ENCODE measurements at regions not wholly inside any gene's neighbourhood (a gene's known extent, or its start where the extent isn't known, plus 50 kb on each side); places are given as distances from the start of the nearest gene placed in this dataset.

DNA sequence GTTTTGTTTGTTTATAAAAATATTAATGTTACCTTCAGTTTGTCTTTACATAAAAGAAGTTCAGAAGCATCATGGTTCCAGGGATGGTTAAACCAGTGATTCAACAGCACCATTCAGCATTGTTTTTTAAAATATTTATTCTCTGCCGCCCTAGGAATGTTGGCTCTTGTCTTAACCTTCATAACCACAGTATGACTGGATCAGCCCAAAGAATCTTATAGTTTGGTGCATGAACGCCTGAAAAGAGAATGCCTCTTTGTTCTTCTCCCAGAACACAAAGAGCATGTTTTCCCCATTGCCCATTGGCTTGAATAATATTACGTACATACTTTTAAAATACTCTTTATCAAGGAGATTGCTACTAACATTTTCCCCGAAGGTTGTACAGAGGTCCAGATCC lies 413.4 kb downstream of the ANXA1 start:
- DNase-seq (ENCODE audit: low spot score): peak; percentile 28

DNA sequence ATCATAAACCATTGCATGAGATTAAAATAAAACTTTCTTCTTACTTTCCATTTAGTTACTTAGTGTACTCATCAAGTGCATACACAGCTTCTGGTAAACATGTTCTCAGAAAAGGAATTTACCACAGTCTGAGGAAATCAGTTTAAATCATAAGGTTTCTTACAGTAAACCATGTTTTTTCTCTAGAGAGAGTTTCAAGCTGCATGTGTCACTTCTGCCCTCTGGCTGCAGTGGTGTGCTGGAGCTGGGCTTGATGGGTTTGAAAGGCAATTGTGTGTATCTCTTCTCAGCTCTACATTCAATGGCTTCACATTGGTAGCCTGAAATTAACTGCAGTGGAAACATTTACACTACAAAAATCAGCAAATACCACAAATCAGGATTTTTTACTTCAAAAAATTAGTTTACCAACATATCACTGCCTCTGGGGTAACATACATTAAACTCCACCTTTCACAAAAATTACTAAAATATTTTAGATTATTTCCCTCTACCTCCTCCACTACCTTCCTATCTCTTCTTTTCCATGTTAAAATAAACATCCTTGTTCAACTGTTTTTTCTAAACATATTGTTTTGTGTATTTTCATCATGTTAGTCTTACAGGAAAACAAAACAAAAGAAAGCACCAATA lies 414.3 kb downstream of the ANXA1 start:
- DNase-seq (ENCODE audit: low spot score): peak; percentile 88

DNA sequence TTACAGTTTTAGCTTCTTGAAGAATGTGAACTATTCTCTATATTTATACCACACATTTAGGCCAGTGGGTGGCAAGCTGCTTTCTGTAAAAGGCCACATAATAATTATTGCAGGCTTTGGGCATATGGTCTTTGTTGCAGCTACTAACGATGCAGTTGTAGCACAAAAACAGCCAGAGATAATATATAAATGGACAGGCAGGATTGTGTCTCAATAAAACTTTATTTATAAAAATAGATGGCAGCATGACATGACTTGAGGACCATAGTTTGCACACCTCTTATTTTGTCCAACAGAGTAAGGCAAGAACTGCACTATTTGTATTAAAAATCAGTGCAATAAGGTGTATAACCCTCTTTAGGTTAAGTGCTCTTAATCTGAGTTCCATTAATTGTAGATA lies 415.0 kb downstream of the ANXA1 start:
- no peak for DNase-seq (ENCODE audit: low spot score)

DNA sequence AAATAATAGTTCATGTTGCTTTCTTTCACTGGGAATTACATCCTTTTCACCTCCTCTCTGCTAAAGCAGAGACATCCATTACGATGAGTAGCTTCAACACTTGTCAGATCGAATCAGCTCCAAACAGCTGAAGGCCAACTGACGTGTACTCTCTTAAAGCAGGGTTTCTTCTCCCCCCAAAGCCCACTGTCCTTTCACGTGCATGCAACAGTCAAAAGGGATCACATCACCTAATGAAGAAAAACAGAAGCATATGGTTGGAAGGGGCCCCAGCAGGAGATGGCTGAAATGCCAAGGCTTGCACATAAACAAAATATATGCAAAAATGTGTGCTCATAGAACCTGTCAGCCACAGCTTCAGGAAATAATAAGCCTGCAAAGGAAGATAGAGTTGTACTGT lies 421.6 kb downstream of the ANXA1 start:
- no peak for DNase-seq (ENCODE audit: low spot score)

DNA sequence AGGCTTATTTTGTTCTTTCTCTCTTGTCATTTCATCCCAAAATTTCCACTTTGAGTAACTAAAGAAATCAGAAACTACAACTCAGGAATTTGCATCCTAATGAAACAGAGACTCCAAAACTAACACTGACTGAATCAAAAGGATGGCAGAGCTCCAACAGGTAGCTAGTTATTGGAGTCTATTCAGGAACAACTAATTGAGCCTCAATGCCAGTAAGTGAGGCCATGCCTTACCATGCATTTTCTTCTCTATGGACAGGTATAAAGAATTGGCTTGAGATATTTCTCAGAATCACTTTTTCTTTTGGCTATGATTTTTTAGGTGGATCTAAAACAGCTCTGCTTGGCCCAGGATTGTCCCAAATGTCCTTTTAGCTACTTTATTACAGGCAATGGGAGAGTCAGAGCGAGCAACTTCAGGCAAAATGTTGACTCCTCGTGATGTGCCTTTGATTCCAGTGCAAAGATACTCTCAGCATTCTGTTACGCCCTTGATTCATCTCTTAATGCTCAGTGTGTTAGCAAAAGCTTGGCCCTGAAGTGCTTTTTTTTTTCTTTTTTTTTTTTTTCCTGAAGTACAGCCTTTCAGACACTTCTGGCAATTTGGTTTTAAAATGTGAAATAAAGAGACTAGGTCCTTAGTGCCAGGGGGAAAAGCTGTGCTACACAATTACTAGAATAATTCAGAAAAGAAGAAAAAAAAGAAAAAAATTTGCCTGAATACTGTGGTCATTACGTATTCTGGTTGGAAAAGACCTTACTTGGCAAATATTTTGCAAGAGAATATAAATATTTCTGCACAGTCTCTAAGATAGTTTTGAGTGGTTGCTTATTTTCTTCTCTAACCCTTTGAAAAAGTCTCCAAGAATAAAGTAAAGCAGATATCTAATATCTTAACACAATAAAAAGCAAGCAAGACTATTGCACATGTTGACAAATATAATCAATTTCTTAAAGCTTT lies 423.7 kb downstream of the ANXA1 start:
- DNase-seq (ENCODE audit: low spot score): no peak

DNA sequence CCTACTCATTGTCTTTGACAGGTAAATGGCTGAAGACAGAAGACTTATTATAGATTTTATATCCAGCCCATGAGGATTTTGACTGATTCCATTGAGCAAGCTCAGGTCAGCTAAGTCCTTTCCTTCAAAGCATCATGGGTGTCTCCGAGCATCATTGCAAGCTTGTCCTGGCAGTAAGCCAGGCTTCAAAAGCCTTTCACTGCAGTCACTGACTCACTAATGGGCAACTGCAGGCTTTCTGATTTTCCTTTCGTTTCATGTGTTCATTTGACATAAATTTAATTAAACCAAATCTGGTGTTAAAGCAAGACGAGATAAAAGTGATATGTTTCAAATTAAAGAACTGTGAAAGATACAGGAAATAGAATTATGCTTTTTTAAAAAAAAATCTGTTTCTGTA lies 426.2 kb downstream of the ANXA1 start:
- DNase-seq (ENCODE audit: low spot score): peak; percentile 24

DNA sequence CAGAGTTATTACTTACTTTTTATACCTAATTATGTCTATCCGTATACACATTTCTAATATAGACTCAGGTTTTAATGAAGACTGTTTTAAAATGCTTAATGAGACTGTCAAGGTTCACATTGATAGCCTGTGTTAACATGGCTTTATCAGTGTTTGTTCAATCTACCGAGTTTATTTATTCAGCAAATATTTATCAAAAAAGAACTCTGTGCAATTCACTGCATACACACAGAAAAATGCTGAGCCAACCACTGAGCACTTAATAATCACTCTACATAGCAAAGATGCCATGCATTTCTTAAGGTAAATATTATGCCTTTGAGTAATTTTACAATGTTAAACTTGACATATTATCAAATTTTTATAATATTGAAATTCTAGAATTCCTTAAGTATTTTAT lies 428.2 kb downstream of the ANXA1 start:
- DNase-seq (ENCODE audit: low spot score): no peak

DNA sequence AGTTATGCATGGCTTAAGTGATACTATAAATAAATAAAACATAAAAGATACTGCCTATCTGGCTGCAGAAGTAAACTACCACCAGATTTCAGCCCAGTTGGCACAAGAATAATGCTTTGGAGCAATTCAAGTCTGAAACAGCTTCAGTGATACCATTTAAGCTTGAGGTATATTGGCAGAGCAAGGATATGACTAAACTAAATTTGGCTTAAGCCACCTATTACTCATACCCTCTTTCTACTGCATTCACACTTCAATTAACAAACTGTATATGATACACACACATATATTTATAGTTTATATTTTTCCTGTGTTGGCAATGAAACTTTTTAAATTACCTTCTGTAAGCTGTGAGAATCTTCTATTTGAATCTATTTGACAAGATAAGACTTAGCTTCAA lies 431.9 kb downstream of the ANXA1 start:
- DNase-seq (ENCODE audit: low spot score): no peak

DNA sequence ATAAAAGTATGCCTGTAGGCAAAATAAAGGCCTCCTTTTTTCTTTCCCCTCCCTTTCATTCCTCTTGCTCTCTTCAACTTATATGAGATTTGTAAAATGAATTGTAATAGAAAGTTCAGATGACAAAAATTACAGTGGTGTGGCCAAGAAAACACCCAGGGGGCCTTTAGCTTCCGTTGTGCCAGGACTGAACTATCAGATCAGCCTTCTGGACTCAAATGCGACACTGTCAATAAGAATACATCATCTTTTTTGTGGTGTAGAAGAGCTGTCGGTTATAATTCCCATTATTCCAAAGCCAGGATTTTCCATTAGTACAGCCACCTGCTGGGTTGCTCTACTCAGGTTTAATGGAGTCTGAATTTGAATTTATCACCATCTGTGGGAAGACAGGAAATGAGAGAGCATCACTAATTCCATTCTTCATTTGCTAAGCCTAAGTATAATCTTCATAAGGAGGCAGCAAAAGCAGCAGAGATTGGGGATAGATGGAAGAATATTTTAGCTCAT lies 443.4 kb downstream of the ANXA1 start:
- DNase-seq (ENCODE audit: low spot score): no peak

DNA sequence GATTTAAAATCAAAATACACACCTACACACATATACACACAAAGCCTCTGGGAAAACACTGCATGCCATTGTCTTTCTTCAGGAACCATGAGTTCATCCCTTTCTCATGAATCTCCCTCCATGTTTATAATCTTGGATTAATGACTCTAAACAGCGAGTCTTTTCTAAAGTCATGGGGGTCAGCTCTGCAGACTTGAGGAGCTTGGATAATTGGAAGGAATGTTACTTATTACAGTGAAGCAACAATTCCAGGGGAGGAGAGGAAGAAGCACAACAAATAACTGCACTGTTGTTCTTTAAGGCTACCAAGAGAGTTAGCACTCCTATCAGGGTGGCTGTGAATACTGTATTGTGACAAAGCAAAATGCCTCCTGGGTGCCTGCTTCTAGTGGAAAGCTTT lies 444.7 kb downstream of the ANXA1 start:
- no peak for DNase-seq (ENCODE audit: low spot score)

DNA sequence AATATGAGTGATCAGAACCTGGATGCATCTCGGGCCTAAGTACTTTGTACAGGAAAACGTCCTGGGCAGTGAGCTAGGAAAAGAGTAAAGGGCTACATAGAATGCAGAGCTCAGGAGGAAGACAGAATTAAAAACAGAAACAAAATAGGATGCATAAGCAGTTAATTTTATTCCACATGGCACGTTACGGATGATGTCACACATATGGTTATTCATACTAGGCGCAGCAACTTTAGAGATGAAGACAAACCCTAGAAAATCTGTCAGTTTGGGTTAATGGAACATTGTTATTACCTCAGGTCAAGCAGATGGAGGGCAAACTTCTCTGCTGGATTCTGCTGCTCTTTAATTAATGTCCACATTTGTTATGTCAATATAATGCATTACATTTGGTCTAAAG lies 445.4 kb downstream of the ANXA1 start:
- no peak for DNase-seq (ENCODE audit: low spot score)

DNA sequence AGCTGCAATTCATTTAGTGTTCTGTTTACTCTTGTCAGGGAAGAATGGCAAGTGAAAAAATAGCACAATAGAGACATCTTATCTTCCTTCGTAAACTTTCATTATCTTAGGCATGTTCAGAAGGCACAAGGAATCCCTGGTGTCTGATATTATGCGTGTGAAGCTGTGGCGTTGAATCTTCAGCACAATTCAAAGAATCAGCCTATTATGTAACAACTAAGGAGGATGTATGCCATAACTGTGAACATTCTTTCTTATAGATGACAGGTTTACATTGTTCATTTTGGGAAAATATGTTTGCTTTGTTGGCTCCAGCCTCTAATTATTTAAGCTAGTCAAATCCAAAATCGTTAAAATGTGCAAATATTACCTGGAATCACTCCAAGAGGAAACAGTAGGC lies 446.1 kb downstream of the ANXA1 start:
- no peak for DNase-seq (ENCODE audit: low spot score)

DNA sequence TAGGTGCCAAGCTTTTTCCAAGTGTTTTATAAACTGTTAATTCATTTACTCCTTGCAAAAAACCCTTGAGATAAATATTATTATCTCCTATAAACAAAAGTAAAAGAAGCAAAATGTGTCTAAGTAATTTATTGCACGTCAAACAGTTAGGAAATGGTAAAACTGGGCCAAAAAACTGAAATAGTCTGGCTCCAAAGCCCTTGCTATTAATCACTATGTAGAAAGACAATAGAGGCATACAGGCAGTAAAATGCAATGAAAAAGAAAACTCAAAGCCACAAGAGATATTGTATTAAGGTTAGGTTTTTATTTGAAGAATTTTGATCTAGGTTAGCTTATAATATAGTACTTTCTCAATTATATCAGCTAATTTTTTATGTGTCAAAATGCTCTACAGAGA lies 457.7 kb downstream of the ANXA1 start:
- no peak for DNase-seq (ENCODE audit: low spot score)

DNA sequence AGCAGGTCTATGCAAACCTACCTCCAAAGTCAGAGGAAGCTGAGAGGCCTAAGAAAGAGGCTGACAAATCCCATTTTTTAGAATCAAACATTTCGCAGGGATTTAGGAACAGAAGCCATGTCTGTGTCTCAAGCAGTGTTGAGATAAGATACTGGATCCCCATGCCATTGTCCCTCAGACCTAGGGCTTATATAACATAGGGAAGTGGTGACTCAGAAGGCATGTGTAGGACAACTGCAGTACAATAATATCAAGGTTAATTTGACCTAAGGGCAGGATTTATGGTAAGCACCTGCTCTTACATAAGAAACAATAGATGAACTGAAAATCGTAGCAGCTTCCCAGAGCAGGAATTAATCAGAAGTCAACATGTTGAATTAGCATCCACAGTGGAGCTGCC lies 459.4 kb downstream of the ANXA1 start:
- no peak for DNase-seq (ENCODE audit: low spot score)

DNA sequence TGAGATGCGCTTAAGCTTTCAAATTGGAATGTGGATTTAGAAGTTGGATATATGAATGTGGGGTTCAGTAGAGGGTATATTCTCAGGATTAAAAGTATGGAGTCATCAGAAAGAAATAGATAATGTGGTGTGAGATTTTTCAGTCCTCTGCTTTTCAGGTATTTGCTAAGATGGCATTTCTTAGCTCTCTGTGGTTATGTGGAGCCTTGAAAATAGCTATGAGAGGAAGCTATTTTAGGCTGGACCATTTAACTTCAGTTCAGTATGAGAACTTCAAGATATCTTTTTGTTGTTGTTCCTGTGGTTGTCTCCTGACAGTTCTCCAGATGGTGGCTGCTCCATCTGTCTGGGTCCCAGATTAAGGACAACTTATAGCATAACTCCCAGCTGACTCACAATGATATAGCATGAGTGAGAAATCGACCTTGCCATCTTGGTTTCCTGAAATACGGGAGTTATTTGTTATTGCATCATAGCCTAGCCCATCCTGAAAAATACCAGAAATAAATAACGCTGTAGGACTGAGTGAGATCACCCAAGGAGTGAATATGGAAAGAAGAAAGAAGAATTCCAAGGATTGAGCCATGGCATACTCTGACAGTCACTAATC lies 461.5 kb downstream of the ANXA1 start:
- no peak for DNase-seq (ENCODE audit: low spot score)

DNA sequence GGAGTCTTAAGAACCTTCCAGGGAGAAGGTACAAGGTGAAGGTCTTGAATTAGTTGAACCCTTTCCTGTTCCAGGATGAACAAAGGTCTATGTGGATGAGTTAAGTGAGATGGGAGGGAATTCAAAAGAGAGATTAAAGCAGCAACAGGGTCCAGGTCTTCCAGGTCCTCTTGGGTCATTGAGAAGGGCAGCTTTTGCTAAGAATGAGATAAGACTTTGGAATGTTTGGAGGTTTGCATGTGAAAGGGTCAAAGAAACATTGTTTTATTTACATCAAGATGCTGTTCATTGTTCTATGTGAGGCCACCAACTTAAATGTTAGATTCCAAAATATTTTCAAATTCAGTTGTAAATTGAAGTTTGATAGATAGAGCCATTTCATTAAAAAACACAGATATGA lies 463.9 kb downstream of the ANXA1 start:
- DNase-seq (ENCODE audit: low spot score): no peak

DNA sequence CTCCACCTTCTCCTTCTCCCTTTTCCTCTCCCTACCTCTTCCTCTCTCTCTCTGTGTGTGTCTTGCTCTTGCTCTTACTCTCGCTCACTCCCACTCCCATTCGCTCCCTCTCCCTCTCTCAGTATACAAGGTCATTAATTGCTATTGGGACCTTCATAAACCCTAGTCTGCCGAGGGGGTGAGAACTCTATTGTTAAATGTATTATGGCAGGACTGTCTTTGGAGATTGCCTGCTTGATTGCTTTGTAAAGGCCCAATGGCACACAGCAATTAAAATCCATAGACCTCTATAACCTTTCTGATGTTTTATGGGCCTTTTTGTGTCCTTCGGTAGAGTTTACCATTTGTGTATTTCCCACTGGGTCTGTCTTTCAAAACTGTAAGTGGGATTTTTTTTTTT lies 465.9 kb downstream of the ANXA1 start:
- no peak for DNase-seq (ENCODE audit: low spot score)

DNA sequence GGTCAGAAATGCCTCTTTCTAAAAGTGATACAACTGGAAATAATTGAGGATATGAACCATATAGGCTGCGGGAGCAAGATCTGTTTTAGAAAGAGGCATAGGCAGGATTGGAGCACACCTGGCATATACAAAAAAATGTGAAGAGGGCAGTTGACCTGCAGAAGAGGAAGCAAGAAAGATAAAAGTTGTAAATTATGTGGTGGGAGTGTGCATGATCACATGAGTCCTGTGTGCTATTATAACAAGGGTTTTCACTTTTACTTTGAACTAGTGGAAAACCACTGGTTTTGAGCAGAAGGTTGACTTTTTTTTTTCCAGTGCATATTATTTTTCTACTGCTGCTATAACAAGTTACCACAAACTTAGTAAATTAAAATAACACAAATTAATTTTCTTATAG lies 489.3 kb downstream of the ANXA1 start:
- DNase-seq (ENCODE audit: low spot score): no peak

DNA sequence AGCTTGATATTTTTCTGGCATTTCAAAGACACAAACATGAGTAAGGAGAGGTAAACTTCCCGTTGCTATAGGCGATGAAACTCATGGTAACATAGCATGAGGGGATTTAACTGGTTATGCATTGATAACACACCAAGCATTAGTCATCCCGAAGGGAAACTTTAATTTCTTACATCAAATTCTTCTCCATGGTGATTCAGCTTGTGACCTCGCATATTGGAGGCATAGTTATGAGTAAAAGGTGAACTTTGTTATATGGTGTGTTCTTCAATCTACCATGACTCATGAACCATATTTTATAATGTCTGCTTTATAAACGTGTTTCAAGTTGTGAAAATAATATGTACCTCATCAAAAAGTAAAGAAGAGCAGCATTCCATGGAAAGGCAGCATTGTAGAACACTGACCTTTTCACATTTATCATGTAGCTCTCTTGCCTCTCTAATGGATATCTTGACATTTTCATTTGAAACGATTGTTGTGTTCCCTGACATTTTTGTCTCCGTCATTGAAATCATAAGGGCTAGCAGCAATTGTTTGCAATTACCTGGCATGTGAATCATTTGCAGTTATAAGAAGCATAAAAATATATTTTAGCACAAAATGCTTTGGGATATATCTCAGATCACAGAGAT lies 491.8 kb downstream of the ANXA1 start:
- DNase-seq (ENCODE audit: low spot score): no peak

DNA sequence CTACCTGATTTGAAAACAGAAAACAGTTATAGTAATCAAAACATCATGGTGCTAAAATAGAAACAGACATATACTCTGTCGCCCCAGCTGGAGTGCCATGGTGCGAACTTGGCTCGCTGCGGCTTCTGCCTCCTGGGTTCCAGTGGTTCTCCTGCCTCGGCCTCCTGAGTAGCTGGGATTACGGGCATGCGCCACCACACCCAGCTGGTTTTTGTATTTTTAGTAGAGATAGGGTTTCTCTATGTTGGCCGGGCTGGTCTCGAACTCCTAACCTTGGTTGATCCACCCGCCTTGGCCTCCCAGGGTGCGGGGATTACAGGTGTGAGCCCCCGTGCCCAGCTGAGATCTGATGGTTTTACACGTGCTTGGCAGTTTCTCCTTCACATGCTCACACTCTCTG lies 495.9 kb downstream of the ANXA1 start:
- DNase-seq (ENCODE audit: low spot score): no peak

DNA sequence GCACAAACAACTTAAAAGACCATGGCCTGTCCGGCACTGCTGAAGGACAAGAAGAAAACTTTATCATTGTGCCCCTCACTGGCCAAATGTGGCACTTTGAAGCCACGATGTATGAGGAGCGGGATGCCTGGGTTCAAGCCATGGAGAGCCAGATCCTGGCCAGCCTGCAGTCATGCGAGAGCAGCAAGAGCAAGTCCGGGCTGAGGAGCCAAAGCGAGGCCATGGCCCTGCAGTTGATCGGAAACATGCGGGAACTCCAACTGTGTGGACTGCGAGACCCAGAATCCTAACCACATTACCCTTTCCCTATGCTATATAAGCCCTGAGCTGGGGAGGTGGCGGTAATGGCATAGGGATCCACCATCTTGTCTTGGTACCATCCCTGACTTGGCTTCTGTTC lies 497.9 kb downstream of the ANXA1 start:
- no peak for DNase-seq (ENCODE audit: low spot score)

DNA sequence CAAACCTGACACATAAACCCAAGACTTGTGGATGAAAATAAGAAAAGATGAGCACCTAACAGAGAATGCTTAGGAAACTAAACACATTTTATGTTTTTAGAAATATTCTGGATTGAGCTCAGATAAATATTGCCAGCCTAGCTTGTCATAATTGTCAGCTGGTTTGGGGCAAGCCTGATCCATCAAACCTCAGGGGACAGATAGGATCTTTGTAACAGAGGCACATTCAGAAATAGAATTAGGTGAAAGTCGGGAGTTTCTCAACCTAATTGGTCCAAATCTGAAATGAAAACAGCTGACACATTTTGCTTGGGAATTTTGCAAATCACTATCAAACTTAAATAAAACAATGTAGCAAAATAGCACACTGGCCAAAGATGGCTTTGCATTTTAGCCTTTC lies 503.7 kb downstream of the ANXA1 start:
- no peak for DNase-seq (ENCODE audit: low spot score)

DNA sequence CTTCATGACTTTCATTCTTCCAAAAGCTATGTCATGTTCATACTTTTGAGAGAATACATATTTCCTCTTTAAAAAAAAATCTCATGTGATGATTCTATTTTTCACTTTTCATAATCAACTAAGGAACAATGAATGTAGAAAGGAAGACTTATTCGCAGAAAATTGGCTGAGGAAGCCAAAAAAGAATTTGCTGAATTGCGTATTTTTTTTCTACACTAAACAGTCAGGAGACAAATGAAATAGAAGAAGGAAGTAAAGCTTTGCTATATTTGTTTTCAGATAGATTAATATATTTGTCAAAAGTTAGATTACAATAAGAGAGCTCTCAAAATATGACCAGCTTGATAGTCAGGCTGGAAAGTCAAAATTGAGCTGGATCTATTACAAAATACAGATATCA lies 504.2 kb downstream of the ANXA1 start:
- DNase-seq (ENCODE audit: low spot score): no peak

Measured in pons (tissue), 1 donor.